GM23338 (cell line): ENCODE measurements at regions not wholly inside any gene's neighbourhood (a gene's known extent, or its start where the extent isn't known, plus 50 kb on each side); places are given as distances from the start of the nearest gene placed in this dataset.

Experiments
- ATAC-seq: fragments of 200-7000 bp; cut with Tn5 transposase; 3 replicates; pipeline ENCODE4 v1.9.1; 2020
- DNase-seq: peaks from one replicate; pipeline ENCODE4 v3.0.0-alpha.2; 2015; ENCODE audit warnings: low spot score
- H2AFZ ChIP-seq: fragments of 200-600 bp; sonication (generic); 2 replicates; pipeline ENCODE4 v1.8.0; 2016; ENCODE audit warnings: antibody characterized with exemption, mild to moderate bottlenecking, moderate library complexity
- H3F3A ChIP-seq: fragments of 200-600 bp; sonication (generic); replicated peaks from 2 replicates; pipeline ENCODE4 v1.8.0; 2017; ENCODE audit warnings: antibody characterized with exemption, mixed run types, low read depth
- H3K27ac ChIP-seq: fragments of 200-600 bp; sonication (generic); 2 replicates; pipeline ENCODE4 v1.6.1; 2016; ENCODE audit warnings: low read depth
- H3K27me3 ChIP-seq: fragments of 200-600 bp; sonication (generic); 2 replicates; pipeline ENCODE4 v1.8.0; 2016; ENCODE audit warnings: mild to moderate bottlenecking, mixed run types, moderate library complexity; ENCODE audit not compliant: insufficient read depth
- H3K36me3 ChIP-seq: fragments of 200-600 bp; sonication (generic); 2 replicates; pipeline ENCODE4 v1.8.0; 2016; ENCODE audit warnings: mild to moderate bottlenecking; ENCODE audit not compliant: insufficient read depth
- H3K4me1 ChIP-seq: fragments of 200-600 bp; sonication (generic); 2 replicates; pipeline ENCODE4 v1.8.0; 2016; ENCODE audit warnings: mild to moderate bottlenecking, moderate library complexity; ENCODE audit not compliant: insufficient read depth
- H3K4me2 ChIP-seq: fragments of 200-600 bp; sonication (generic); 2 replicates; pipeline ENCODE4 v1.7.1; 2017; ENCODE audit warnings: mixed run types
- H3K4me3 ChIP-seq: fragments of 200-600 bp; sonication (generic); 2 replicates; pipeline ENCODE4 v1.6.1; 2016; ENCODE audit warnings: mixed run types
- H3K79me2 ChIP-seq: fragments of 200-600 bp; sonication (generic); replicated peaks from 2 replicates; pipeline ENCODE4 v1.8.0; 2017; ENCODE audit warnings: mild to moderate bottlenecking; ENCODE audit not compliant: insufficient read depth
- H3K9me2 ChIP-seq: fragments of 200-600 bp; sonication (generic); 2 replicates; pipeline ENCODE4 v1.8.0; 2017; ENCODE audit not compliant: insufficient read depth
- H4K20me1 ChIP-seq: fragments of 200-600 bp; sonication (generic); replicated peaks from 2 replicates; pipeline ENCODE4 v1.8.0; 2017; ENCODE audit warnings: mild to moderate bottlenecking; ENCODE audit not compliant: insufficient read depth
- H3K27ac Mint-ChIP-seq: 2 replicates; pipeline ENCODE4 v1.8.0; 2020; ENCODE audit warnings: inconsistent platforms, mild to moderate bottlenecking, moderate library complexity, mixed read lengths
- H3K27me3 Mint-ChIP-seq: 3 replicates; pipeline ENCODE4 v1.8.0; 2022; ENCODE audit warnings: low read depth, mild to moderate bottlenecking, moderate library complexity, mixed read lengths, inconsistent platforms; ENCODE audit not compliant: insufficient read depth, poor library complexity
- H3K36me3 Mint-ChIP-seq: 3 replicates; pipeline ENCODE4 v1.8.0; 2021; ENCODE audit warnings: low read depth, mild to moderate bottlenecking, inconsistent platforms, moderate library complexity, mixed read lengths
- H3K4me1 Mint-ChIP-seq: 3 replicates; pipeline ENCODE4 v1.8.0; 2020; ENCODE audit warnings: mild to moderate bottlenecking, inconsistent platforms, mixed read lengths
- H3K4me3 Mint-ChIP-seq: 3 replicates; pipeline ENCODE4 v1.8.0; 2021; ENCODE audit warnings: moderate library complexity, mild to moderate bottlenecking, inconsistent platforms, mixed read lengths
- H3K9me3 Mint-ChIP-seq: 3 replicates; pipeline ENCODE4 v1.8.0; 2020; ENCODE audit warnings: moderate library complexity, mild to moderate bottlenecking, inconsistent platforms, mixed read lengths
- CREB1 ChIP-seq: fragments of 250-450 bp; sonication (Bioruptor Pico); IDR thresholded peaks from 2 replicates; pipeline ENCODE4 v1.5.0; 2020; ENCODE audit warnings: low read depth, mild to moderate bottlenecking, moderate library complexity
- EZH2phosphoT487 ChIP-seq: fragments of 200-600 bp; sonication (generic); IDR thresholded peaks from one replicate; pipeline ENCODE4 v1.8.1; 2018; ENCODE audit warnings: antibody characterized with exemption; ENCODE audit not compliant: unreplicated experiment
- JUNB ChIP-seq: IDR thresholded peaks from one replicate; pipeline ENCODE4 v1.6.1; 2016; ENCODE audit warnings: antibody characterized with exemption; ENCODE audit not compliant: unreplicated experiment
- POLR2AphosphoS5 ChIP-seq: IDR thresholded peaks from 2 replicates; pipeline ENCODE4 v1.6.1; 2016; ENCODE audit warnings: antibody characterized with exemption, low read depth
- STAT1 ChIP-seq: IDR thresholded peaks from one replicate; pipeline ENCODE4 v1.6.1; 2016; ENCODE audit warnings: antibody characterized with exemption; ENCODE audit not compliant: unreplicated experiment
- ZNF331 ChIP-seq: fragments of 250-450 bp; sonication (Bioruptor Pico); IDR thresholded peaks from 2 replicates; pipeline ENCODE4 v1.5.0; 2020; ENCODE audit warnings: low read depth, mild to moderate bottlenecking, moderate library complexity
- TF ChIP-seq, protein P1 (sequence below), 2 experiments: fragments of 200-600 bp in 1 of 2; sonication (generic) in 1 of 2; conservative IDR thresholded peaks; 2 replicates each; pipeline versions ENCODE4 v1.5.1 to v1.6.1; 2016 to 2017; ENCODE audit warnings: antibody characterized with exemption in 2 of 2, low read depth in 2 of 2, mild to moderate bottlenecking in 2 of 2, moderate library complexity in 1 of 2
- TF ChIP-seq, protein P2 (sequence below): IDR thresholded peaks from 2 replicates; pipeline ENCODE4 v1.6.1; 2016; ENCODE audit warnings: antibody characterized with exemption
- TF ChIP-seq, protein P3 (sequence below): fragments of 250-450 bp; sonication (Bioruptor Pico); IDR thresholded peaks from 2 replicates; pipeline ENCODE4 v1.5.0; 2020; ENCODE audit warnings: mild to moderate bottlenecking, moderate library complexity

DNA sequence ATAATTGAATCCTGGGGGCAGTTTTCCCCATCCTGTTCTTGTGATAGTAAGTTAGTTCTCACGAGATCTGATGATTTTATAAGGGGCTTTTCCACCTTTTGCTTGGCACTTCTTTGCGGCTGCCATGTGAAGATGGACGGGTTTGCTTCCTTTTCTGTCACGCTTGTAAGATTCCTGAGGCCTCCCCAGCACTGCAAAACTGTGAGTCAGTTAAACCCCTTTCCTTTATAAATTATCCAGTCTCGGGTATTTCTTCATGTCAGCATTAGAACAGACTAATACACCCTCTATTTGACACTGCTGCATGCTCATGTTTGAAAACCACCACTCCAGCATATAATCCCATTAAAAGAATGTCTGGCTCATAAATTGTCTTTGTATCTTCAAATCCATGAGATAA, 264.4 kb upstream of the ITM2A start:
- ATAC-seq: no peak
- no peaks in the 10 kb centered on the region for H3K36me3 ChIP-seq
- no peaks in the 10 kb centered on the region for H3K27me3 Mint-ChIP-seq
- H4K20me1 ChIP-seq: no peaks in the 10 kb centered on the region
- H3K4me1 Mint-ChIP-seq: peaks cover 7% of the 10 kb centered on the region; the same call in 2 of the 3 replicates
- H3K9me3 Mint-ChIP-seq: no peaks in the 10 kb centered on the region
- H3K4me1 ChIP-seq: no peaks in the 10 kb centered on the region; the same call in 1 of the 2 replicates
- H3K27ac ChIP-seq: no peak overlapping the region
- no peaks in the 10 kb centered on the region for H3F3A ChIP-seq
- no peak for DNase-seq
- no peak overlapping the region for H3K4me3 Mint-ChIP-seq
- no peak overlapping the region for H3K4me3 ChIP-seq
- no peaks in the 10 kb centered on the region for H3K27me3 ChIP-seq
- no peaks in the 10 kb centered on the region for H3K9me2 ChIP-seq
- TF ChIP-seq, protein P1, sequence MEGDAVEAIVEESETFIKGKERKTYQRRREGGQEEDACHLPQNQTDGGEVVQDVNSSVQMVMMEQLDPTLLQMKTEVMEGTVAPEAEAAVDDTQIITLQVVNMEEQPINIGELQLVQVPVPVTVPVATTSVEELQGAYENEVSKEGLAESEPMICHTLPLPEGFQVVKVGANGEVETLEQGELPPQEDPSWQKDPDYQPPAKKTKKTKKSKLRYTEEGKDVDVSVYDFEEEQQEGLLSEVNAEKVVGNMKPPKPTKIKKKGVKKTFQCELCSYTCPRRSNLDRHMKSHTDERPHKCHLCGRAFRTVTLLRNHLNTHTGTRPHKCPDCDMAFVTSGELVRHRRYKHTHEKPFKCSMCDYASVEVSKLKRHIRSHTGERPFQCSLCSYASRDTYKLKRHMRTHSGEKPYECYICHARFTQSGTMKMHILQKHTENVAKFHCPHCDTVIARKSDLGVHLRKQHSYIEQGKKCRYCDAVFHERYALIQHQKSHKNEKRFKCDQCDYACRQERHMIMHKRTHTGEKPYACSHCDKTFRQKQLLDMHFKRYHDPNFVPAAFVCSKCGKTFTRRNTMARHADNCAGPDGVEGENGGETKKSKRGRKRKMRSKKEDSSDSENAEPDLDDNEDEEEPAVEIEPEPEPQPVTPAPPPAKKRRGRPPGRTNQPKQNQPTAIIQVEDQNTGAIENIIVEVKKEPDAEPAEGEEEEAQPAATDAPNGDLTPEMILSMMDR (conservative IDR thresholded peaks at IDR 0.05; ENCODE audit: low read depth in 2 of 2): no peak
- TF ChIP-seq CREB1 (CRISPR knock-in tag) (no peak), POLR2AphosphoS5 (no peak)
- TF ChIP-seq, protein P2, sequence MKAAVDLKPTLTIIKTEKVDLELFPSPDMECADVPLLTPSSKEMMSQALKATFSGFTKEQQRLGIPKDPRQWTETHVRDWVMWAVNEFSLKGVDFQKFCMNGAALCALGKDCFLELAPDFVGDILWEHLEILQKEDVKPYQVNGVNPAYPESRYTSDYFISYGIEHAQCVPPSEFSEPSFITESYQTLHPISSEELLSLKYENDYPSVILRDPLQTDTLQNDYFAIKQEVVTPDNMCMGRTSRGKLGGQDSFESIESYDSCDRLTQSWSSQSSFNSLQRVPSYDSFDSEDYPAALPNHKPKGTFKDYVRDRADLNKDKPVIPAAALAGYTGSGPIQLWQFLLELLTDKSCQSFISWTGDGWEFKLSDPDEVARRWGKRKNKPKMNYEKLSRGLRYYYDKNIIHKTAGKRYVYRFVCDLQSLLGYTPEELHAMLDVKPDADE: no peak
- H2AFZ ChIP-seq: no peak overlapping the region
- H3K79me2 ChIP-seq: no peaks in the 10 kb centered on the region
- H3K4me2 ChIP-seq: no peak overlapping the region
- H3K27ac Mint-ChIP-seq: no peak overlapping the region
- no peaks in the 10 kb centered on the region for H3K36me3 Mint-ChIP-seq

DNA sequence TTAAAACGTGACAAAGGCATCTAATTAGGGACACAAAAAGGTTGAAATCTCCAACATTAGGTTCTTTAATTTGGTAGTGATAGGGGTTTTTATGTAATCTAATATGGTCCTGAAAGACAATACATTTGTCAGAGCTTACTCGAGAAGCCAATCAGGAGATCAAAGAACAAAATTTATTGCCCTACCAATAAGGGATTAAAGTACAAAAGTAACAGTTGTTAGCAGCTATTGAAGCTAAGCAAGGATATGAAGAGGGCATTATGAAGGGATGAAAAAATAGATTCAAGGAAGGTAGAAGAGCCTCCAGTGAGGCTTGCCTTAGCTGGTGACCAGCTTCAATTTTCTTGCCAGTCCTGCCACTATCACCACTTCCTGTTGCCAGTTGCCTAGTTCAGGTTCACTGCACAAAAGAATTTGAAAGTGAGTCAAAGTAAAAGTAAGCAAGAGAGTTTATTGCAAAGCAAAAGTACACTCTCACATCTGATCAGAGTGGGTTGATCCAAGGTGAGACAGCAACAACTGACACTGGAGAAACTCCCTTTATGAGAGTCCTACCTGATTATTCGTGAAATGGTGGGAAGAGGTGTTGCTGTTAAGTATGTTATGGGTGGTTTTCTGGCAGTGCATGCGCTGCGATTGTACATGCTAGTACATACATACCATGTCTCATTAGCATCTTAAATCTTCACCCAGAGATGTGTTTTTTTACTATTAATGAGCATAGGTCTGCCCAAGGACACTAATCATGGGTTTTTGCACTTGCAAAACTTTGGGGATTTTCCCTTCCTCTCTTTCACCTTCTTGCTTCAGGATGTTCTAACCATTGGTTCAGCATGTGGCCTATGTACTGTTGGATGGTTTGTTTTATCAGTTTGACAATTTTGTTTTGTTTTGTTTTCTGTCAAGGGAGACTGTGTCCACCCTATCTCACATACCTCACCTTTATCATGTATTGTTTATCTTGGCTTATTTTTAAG, 263.2 kb upstream of the ITM2A start:
- no peaks in the 10 kb centered on the region for H4K20me1 ChIP-seq
- no peak for DNase-seq
- no peaks in the 10 kb centered on the region for H3K79me2 ChIP-seq
- no peaks in the 10 kb centered on the region for H3K36me3 ChIP-seq
- no peak overlapping the region for H3K4me3 ChIP-seq
- Mint-ChIP-seq H3K4me1 (peaks cover 7% of the 10 kb centered on the region; the same call in 2 of the 3 replicates), H3K27ac (no peak overlapping the region), H3K36me3 (no peaks in the 10 kb centered on the region; the same call in 2 of the 3 replicates), H3K4me3 (no peak overlapping the region), H3K27me3 (no peaks in the 10 kb centered on the region), H3K9me3 (no peaks in the 10 kb centered on the region)
- H3K27ac ChIP-seq: no peak overlapping the region
- H3K4me2 ChIP-seq: no peak overlapping the region
- ATAC-seq: no peak
- H3F3A ChIP-seq: no peaks in the 10 kb centered on the region
- H2AFZ ChIP-seq: no peak overlapping the region
- H3K4me1 ChIP-seq: no peaks in the 10 kb centered on the region; the same call in 1 of the 2 replicates
- no peaks in the 10 kb centered on the region for H3K9me2 ChIP-seq
- H3K27me3 ChIP-seq: no peaks in the 10 kb centered on the region
- no peak for TF ChIP-seq JUNB
- no peak for TF ChIP-seq STAT1
- TF ChIP-seq ZNF331: no peak
- TF ChIP-seq EZH2phosphoT487: no peak
- TF ChIP-seq, protein P3, sequence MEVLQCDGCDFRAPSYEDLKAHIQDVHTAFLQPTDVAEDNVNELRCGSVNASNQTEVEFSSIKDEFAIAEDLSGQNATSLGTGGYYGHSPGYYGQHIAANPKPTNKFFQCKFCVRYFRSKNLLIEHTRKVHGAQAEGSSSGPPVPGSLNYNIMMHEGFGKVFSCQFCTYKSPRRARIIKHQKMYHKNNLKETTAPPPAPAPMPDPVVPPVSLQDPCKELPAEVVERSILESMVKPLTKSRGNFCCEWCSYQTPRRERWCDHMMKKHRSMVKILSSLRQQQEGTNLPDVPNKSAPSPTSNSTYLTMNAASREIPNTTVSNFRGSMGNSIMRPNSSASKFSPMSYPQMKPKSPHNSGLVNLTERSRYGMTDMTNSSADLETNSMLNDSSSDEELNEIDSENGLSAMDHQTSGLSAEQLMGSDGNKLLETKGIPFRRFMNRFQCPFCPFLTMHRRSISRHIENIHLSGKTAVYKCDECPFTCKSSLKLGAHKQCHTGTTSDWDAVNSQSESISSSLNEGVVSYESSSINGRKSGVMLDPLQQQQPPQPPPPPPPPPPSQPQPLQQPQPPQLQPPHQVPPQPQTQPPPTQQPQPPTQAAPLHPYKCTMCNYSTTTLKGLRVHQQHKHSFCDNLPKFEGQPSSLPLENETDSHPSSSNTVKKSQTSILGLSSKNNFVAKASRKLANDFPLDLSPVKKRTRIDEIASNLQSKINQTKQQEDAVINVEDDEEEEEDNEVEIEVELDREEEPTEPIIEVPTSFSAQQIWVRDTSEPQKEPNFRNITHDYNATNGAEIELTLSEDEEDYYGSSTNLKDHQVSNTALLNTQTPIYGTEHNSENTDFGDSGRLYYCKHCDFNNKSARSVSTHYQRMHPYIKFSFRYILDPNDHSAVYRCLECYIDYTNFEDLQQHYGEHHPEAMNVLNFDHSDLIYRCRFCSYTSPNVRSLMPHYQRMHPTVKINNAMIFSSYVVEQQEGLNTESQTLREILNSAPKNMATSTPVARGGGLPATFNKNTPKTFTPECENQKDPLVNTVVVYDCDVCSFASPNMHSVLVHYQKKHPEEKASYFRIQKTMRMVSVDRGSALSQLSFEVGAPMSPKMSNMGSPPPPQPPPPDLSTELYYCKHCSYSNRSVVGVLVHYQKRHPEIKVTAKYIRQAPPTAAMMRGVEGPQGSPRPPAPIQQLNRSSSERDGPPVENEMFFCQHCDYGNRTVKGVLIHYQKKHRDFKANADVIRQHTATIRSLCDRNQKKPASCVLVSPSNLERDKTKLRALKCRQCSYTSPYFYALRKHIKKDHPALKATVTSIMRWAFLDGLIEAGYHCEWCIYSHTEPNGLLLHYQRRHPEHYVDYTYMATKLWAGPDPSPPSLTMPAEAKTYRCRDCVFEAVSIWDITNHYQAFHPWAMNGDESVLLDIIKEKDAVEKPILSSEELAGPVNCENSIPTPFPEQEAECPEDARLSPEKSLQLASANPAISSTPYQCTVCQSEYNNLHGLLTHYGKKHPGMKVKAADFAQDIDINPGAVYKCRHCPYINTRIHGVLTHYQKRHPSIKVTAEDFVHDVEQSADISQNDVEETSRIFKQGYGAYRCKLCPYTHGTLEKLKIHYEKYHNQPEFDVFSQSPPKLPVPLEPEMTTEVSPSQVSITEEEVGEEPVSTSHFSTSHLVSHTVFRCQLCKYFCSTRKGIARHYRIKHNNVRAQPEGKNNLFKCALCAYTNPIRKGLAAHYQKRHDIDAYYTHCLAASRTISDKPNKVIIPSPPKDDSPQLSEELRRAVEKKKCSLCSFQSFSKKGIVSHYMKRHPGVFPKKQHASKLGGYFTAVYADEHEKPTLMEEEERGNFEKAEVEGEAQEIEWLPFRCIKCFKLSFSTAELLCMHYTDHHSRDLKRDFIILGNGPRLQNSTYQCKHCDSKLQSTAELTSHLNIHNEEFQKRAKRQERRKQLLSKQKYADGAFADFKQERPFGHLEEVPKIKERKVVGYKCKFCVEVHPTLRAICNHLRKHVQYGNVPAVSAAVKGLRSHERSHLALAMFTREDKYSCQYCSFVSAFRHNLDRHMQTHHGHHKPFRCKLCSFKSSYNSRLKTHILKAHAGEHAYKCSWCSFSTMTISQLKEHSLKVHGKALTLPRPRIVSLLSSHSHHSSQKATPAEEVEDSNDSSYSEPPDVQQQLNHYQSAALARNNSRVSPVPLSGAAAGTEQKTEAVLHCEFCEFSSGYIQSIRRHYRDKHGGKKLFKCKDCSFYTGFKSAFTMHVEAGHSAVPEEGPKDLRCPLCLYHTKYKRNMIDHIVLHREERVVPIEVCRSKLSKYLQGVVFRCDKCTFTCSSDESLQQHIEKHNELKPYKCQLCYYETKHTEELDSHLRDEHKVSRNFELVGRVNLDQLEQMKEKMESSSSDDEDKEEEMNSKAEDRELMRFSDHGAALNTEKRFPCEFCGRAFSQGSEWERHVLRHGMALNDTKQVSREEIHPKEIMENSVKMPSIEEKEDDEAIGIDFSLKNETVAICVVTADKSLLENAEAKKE (CRISPR knock-in tag): no peak
